ENCODE measurements at regions not wholly inside any gene's neighbourhood (a gene's known extent, or its start where the extent isn't known, plus 50 kb on each side); places are given as distances from the start of the nearest gene placed in this dataset.

- no peak for TF ChIP-seq POLR2A (IDR thresholded peaks at IDR 0.05)
- TF ChIP-seq POLR2AphosphoS5 (IDR thresholded peaks at IDR 0.05; ENCODE audit: insufficient read depth in 1 of 2, low read depth in 1 of 2): no peak
- no peak for TF ChIP-seq CTCF (IDR thresholded peaks at IDR 0.05)
- no peak for DNase-seq (ENCODE audit: extremely low spot score in 2 of 2)
- no peaks in the 10 kb centered on the region for H3K9me3 ChIP-seq
- H3K4me3 ChIP-seq: no peak overlapping the region
- no peak overlapping the region for H3K27ac ChIP-seq
- H3K27me3 ChIP-seq: no peaks in the 10 kb centered on the region
- intact Hi-C loops (cut with DNase I): no loop called here
- peaks cover 22% of the 10 kb centered on the region for H3K4me1 ChIP-seq
- H3K36me3 ChIP-seq: no peaks in the 10 kb centered on the region
Observed at GRCh38 chr13:24042710-24043440, 117.6 kb upstream of the SPATA13 start.

GRCh38 chr13:24043590-24044350, 116.8 kb upstream of the SPATA13 start:
- Histone ChIP-seq H3K36me3 (no peaks in the 10 kb centered on the region), H3K9me3 (no peaks in the 10 kb centered on the region), H3K4me3 (no peak overlapping the region), H3K4me1 (peaks cover 15% of the 10 kb centered on the region), H3K27ac (no peak overlapping the region), H3K27me3 (no peaks in the 10 kb centered on the region)
- intact Hi-C loops (cut with DNase I): no loop called here
- no peak for DNase-seq (ENCODE audit: extremely low spot score in 2 of 2)
- TF ChIP-seq POLR2AphosphoS5 (IDR thresholded peaks at IDR 0.05; ENCODE audit: insufficient read depth in 1 of 2, low read depth in 1 of 2) (no peak), CTCF (IDR thresholded peaks at IDR 0.05) (no peak), POLR2A (IDR thresholded peaks at IDR 0.05) (no peak)

GRCh38 chr13:24045597-24045996, 114.9 kb upstream of the SPATA13 start:
- Histone ChIP-seq H3K4me3 (no peak overlapping the region), H3K27me3 (no peaks in the 10 kb centered on the region), H3K9me3 (no peaks in the 10 kb centered on the region), H3K36me3 (no peaks in the 10 kb centered on the region), H3K4me1 (peaks cover 17% of the 10 kb centered on the region), H3K27ac (no peak overlapping the region)
- intact Hi-C loops (cut with DNase I): no loop called here
- DNase-seq (ENCODE audit: extremely low spot score in 2 of 2): no peak
- TF ChIP-seq POLR2A (IDR thresholded peaks at IDR 0.05) (no peak), CTCF (IDR thresholded peaks at IDR 0.05) (no peak)

- Histone ChIP-seq H3K27me3 (no peaks in the 10 kb centered on the region), H3K4me1 (peaks cover 48% of the 10 kb centered on the region), H3K9me3 (no peaks in the 10 kb centered on the region), H3K4me3 (peak overlapping the region in 1 of 2 donors; percentile 23), H3K27ac (peak overlapping the region; percentile 77), H3K36me3 (no peaks in the 10 kb centered on the region)
- TF ChIP-seq CTCF (IDR thresholded peaks at IDR 0.05) (no peak), POLR2AphosphoS5 (IDR thresholded peaks at IDR 0.05; ENCODE audit: insufficient read depth in 1 of 2, low read depth in 1 of 2) (peak in 1 of 2 donors; percentile 65), POLR2A (IDR thresholded peaks at IDR 0.05) (no peak)
- intact Hi-C loops (cut with DNase I): no loop called here
- no peak for DNase-seq (ENCODE audit: extremely low spot score in 2 of 2)
Observed at GRCh38 chr13:24050292-24050711, 110.2 kb upstream of the SPATA13 start.
